ENCODE measurements at regions not wholly inside any gene's neighbourhood (a gene's known extent, or its start where the extent isn't known, plus 50 kb on each side); places are given as distances from the start of the nearest gene placed in this dataset.

- DNase-seq, result no peak
- Histone ChIP-seq H2AFZ (ENCODE audit: insufficient read depth, low read depth, low read length, poor library complexity, severe bottlenecking) (no peak overlapping the region), H4K20me1 (ENCODE audit: control insufficient read depth, insufficient read depth, low read length, poor library complexity, severe bottlenecking) (no peaks in the 10 kb centered on the region), H3K4me1 (ENCODE audit: control insufficient read depth in 2 of 2, insufficient read depth in 2 of 2, low read length in 2 of 2) (no peaks in the 10 kb centered on the region), H3K79me2 (ENCODE audit: control insufficient read depth, insufficient read depth, low read length) (no peaks in the 10 kb centered on the region), H3K27ac (ENCODE audit: low read length in 2 of 2) (no peak overlapping the region), H3K4me2 (replicated peaks; ENCODE audit: low read depth, low read length, poor library complexity, severe bottlenecking) (no peak overlapping the region), H3K9me3 (ENCODE audit: control extremely low read depth in 1 of 3, control insufficient read depth in 2 of 3, insufficient read depth in 1 of 3, low read length in 2 of 3) (peaks cover 0 to 7% (median 2%) of the 10 kb centered on the region in 3 donors), H3K27me3 (replicated peaks in 1 of 4; ENCODE audit: control extremely low read depth in 1 of 4, control insufficient read depth in 3 of 4, insufficient read depth in 4 of 4, low read length in 3 of 4) (no peaks in the 10 kb centered on the region), H3K36me3 (replicated peaks in 1 of 2; ENCODE audit: control extremely low read depth in 1 of 2, control insufficient read depth in 1 of 2, extremely low read depth in 1 of 2, insufficient read depth in 2 of 2, low read length in 1 of 2) (no peaks in the 10 kb centered on the region), H3K4me3 (ENCODE audit: control extremely low read depth in 1 of 5, extremely low read depth in 1 of 5, insufficient read depth in 1 of 5, low read depth in 2 of 5, low read length in 4 of 5) (no peak overlapping the region), H3K9ac (ENCODE audit: low read length) (no peak overlapping the region)
- intact Hi-C loops (cut with micrococcal nuclease), result no loop called here
- H3K4me3 Mint-ChIP-seq, result no peak overlapping the region
- no CpG with 5 or more reads among the region's 2 CpGs for WGBS (ENCODE audit: insufficient coverage)
- no peaks in the 10 kb centered on the region for H3K9me3 Mint-ChIP-seq (ENCODE audit: insufficient read depth)
- ChIA-PET CTCF (no interaction called here), POLR2A (no interaction called here)
- H3K4me1 Mint-ChIP-seq, result peaks cover 3% of the 10 kb centered on the region
- no peak for ATAC-seq (ENCODE audit: low read depth)
- H3K27me3 Mint-ChIP-seq, result no peaks in the 10 kb centered on the region
- no peak overlapping the region for H3K27ac Mint-ChIP-seq
- TF ChIP-seq EZH2 (IDR thresholded peaks at IDR 0.05; ENCODE audit: borderline replicate concordance, insufficient read depth, low read depth, low read length, poor library complexity, severe bottlenecking) (no peak), CTCF (IDR thresholded peaks at IDR 0.05) (no peak)
Observed at GRCh38 chr5:165185716-165186115, 1680.3 kb downstream of the MAT2B start.

- no peak for TF ChIP-seq EZH2 (IDR thresholded peaks at IDR 0.05; ENCODE audit: borderline replicate concordance, insufficient read depth, low read depth, low read length, poor library complexity, severe bottlenecking)
- no peak for TF ChIP-seq CTCF (IDR thresholded peaks at IDR 0.05)
- Mint-ChIP-seq H3K9me3 (ENCODE audit: insufficient read depth) (no peaks in the 10 kb centered on the region), H3K4me3 (no peak overlapping the region), H3K27ac (no peak overlapping the region), H3K4me1 (peaks cover 3% of the 10 kb centered on the region), H3K27me3 (no peaks in the 10 kb centered on the region)
- H3K36me3 ChIP-seq (replicated peaks in 1 of 2; ENCODE audit: control extremely low read depth in 1 of 2, control insufficient read depth in 1 of 2, extremely low read depth in 1 of 2, insufficient read depth in 2 of 2, low read length in 1 of 2), result no peaks in the 10 kb centered on the region
- no peak overlapping the region for H3K27ac ChIP-seq (ENCODE audit: low read length in 2 of 2)
- H3K79me2 ChIP-seq (ENCODE audit: control insufficient read depth, insufficient read depth, low read length), result no peaks in the 10 kb centered on the region
- intact Hi-C loops (cut with micrococcal nuclease), result no loop called here
- H3K4me3 ChIP-seq (ENCODE audit: control extremely low read depth in 1 of 5, extremely low read depth in 1 of 5, insufficient read depth in 1 of 5, low read depth in 2 of 5, low read length in 4 of 5), result no peak overlapping the region
- H2AFZ ChIP-seq (ENCODE audit: insufficient read depth, low read depth, low read length, poor library complexity, severe bottlenecking), result no peak overlapping the region
- H3K4me1 ChIP-seq (ENCODE audit: control insufficient read depth in 2 of 2, insufficient read depth in 2 of 2, low read length in 2 of 2), result no peaks in the 10 kb centered on the region
- no peaks in the 10 kb centered on the region for H4K20me1 ChIP-seq (ENCODE audit: control insufficient read depth, insufficient read depth, low read length, poor library complexity, severe bottlenecking)
- DNase-seq (no peak), ATAC-seq (ENCODE audit: low read depth) (no peak)
- CTCF ChIA-PET, result no interaction called here
- no peak overlapping the region for H3K4me2 ChIP-seq (replicated peaks; ENCODE audit: low read depth, low read length, poor library complexity, severe bottlenecking)
- POLR2A ChIA-PET, result no interaction called here
- no peak overlapping the region for H3K9ac ChIP-seq (ENCODE audit: low read length)
- H3K9me3 ChIP-seq (ENCODE audit: control extremely low read depth in 1 of 3, control insufficient read depth in 2 of 3, insufficient read depth in 1 of 3, low read length in 2 of 3), result peaks cover 0 to 7% (median 2%) of the 10 kb centered on the region in 3 donors
- H3K27me3 ChIP-seq (replicated peaks in 1 of 4; ENCODE audit: control extremely low read depth in 1 of 4, control insufficient read depth in 3 of 4, insufficient read depth in 4 of 4, low read length in 3 of 4), result no peaks in the 10 kb centered on the region
Observed at GRCh38 chr5:165187815-165188214, 1682.4 kb downstream of the MAT2B start.
